OCI-LY7 (cell line): ENCODE measurements at regions not wholly inside any gene's neighbourhood (a gene's known extent, or its start where the extent isn't known, plus 50 kb on each side); places are given as distances from the start of the nearest gene placed in this dataset.

Experiments used
- BruUV-seq: library from RNA; stranded (reverse); fragments of 400-500 nt; replicated peaks from 2 replicates; lab custom pipeline; 2021; lab: Mats Ljungman, UMichigan
- CTCF ChIA-PET: fragments of 300-600 bp; sonication (Branson Sonifier 250); formaldehyde crosslinking; loops from one replicate; lab custom pipeline; 2022; ENCODE audit warnings: antibody characterized with exemption; ENCODE audit not compliant: unreplicated experiment; lab: Charles Lee
- POLR2A ChIA-PET: fragments of 300-600 bp; sonication (Branson Sonifier 250); formaldehyde crosslinking; loops from one replicate; lab custom pipeline; 2022; ENCODE audit warnings: antibody characterized with exemption; lab: Charles Lee
- DNase-seq: peaks from one replicate; pipeline ENCODE4 v3.0.0-alpha.2; 2015; ENCODE audit warnings: low spot score
- H2AFZ ChIP-seq: fragments of 200-600 bp; sonication (generic), shearing (Covaris generic); 2 replicates; pipeline ENCODE4 v1.6.1; 2014; ENCODE audit warnings: mild to moderate bottlenecking, antibody characterized with exemption, low read length, moderate library complexity
- H3K27ac ChIP-seq: fragments of 200-600 bp; sonication (generic); 2 replicates; pipeline ENCODE4 v1.5.1; 2014; ENCODE audit warnings: mixed run types, low read depth, mild to moderate bottlenecking, moderate library complexity, low read length, inconsistent platforms; ENCODE audit not compliant: poor library complexity, severe bottlenecking
- H3K36me3 ChIP-seq: fragments of 200-600 bp; sonication (generic); 2 replicates; pipeline ENCODE4 v1.6.1; 2014; ENCODE audit warnings: mild to moderate bottlenecking, antibody characterized with exemption, low read length, moderate library complexity, mixed read lengths; ENCODE audit not compliant: insufficient read depth
- H3K4me1 ChIP-seq: fragments of 200-600 bp; sonication (generic); 2 replicates; pipeline ENCODE4 v1.5.1; 2014; ENCODE audit warnings: mild to moderate bottlenecking, low read length; ENCODE audit not compliant: insufficient read depth, poor library complexity, severe bottlenecking
- H3K4me2 ChIP-seq: fragments of 200-600 bp; sonication (generic); 2 replicates; pipeline ENCODE4 v1.6.1; 2014; ENCODE audit warnings: mild to moderate bottlenecking, low read length
- H3K4me3 ChIP-seq: fragments of 200-600 bp; sonication (generic); 2 replicates; pipeline ENCODE4 v1.5.1; 2014; ENCODE audit warnings: mild to moderate bottlenecking, low read depth, low read length; ENCODE audit not compliant: poor library complexity, severe bottlenecking
- H3K79me2 ChIP-seq: fragments of 200-600 bp; sonication (generic); 2 replicates; pipeline ENCODE4 v1.6.1; 2016; ENCODE audit warnings: low read depth, mild to moderate bottlenecking, low read length, moderate library complexity, mixed read lengths; ENCODE audit not compliant: insufficient read depth
- H3K9me2 ChIP-seq: fragments of 200-600 bp; sonication (generic); 2 replicates; pipeline ENCODE4 v1.6.1; 2016; ENCODE audit warnings: mild to moderate bottlenecking, low read length, mixed read lengths; ENCODE audit not compliant: insufficient read depth
- H3K9me3 ChIP-seq: fragments of 200-600 bp; sonication (generic); 2 replicates; pipeline ENCODE4 v1.6.1; 2014; ENCODE audit warnings: mild to moderate bottlenecking, mixed run types, low read length, mixed read lengths
- H4K20me1 ChIP-seq: fragments of 200-600 bp; sonication (generic); 2 replicates; pipeline ENCODE4 v1.6.1; 2014; ENCODE audit warnings: mild to moderate bottlenecking, antibody characterized with exemption, low read length, moderate library complexity, mixed read lengths; ENCODE audit not compliant: insufficient read depth
- EZH2phosphoT487 ChIP-seq: fragments of 200-600 bp; sonication (generic); IDR thresholded peaks from 2 replicates; pipeline ENCODE4 v1.6.1; 2018; ENCODE audit warnings: low read depth, borderline replicate concordance, mild to moderate bottlenecking, mixed run types, antibody characterized with exemption, low read length, moderate library complexity, mixed read lengths
- intact Hi-C: fragments of 100-400 bp; cut with micrococcal nuclease; formaldehyde crosslinking; loops from one replicate; pipeline ENCODE4 v1.10.0; 2022; ENCODE audit not compliant: unreplicated experiment
- TF ChIP-seq, protein P1 (sequence below): fragments of 200-600 bp; sonication (generic); conservative IDR thresholded peaks from 2 replicates; pipeline ENCODE4 v1.5.1; 2014; ENCODE audit warnings: mild to moderate bottlenecking, antibody characterized with exemption, low read length, moderate library complexity, mixed read lengths

DNA sequence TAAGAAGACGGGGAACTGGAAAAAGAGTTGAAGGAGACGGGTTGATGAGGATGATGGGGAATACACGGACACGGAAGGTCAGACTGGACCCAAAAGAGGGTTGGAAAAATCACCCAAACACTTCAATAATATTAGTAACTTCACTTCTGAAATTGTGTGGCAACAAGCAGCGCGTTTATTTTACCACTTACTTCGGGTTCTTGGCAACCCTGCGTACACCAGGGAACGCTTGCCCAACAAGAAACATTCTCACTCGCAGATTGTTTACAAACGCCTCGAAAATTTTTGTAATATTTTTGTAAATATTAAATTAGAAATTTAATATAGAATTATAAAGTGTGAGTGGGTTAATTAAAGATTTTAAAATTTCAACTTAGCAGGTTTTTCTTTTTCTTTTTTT lies 99.5 kb downstream of the CEBPB start:
- Histone ChIP-seq H3K4me1 (peaks cover 17% of the 10 kb centered on the region), H3K9me3 (no peaks in the 10 kb centered on the region), H3K27ac (no peak overlapping the region), H3K9me2 (no peaks in the 10 kb centered on the region), H4K20me1 (no peaks in the 10 kb centered on the region), H3K4me3 (no peak overlapping the region), H3K79me2 (no peaks in the 10 kb centered on the region), H2AFZ (no peak overlapping the region), H3K4me2 (no peak overlapping the region), H3K36me3 (no peaks in the 10 kb centered on the region)
- BruUV-seq: no TSS peak
- no peak for DNase-seq
- TF ChIP-seq EZH2phosphoT487: no peak
- TF ChIP-seq, protein P1, sequence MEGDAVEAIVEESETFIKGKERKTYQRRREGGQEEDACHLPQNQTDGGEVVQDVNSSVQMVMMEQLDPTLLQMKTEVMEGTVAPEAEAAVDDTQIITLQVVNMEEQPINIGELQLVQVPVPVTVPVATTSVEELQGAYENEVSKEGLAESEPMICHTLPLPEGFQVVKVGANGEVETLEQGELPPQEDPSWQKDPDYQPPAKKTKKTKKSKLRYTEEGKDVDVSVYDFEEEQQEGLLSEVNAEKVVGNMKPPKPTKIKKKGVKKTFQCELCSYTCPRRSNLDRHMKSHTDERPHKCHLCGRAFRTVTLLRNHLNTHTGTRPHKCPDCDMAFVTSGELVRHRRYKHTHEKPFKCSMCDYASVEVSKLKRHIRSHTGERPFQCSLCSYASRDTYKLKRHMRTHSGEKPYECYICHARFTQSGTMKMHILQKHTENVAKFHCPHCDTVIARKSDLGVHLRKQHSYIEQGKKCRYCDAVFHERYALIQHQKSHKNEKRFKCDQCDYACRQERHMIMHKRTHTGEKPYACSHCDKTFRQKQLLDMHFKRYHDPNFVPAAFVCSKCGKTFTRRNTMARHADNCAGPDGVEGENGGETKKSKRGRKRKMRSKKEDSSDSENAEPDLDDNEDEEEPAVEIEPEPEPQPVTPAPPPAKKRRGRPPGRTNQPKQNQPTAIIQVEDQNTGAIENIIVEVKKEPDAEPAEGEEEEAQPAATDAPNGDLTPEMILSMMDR: no peak
- POLR2A ChIA-PET: no interaction called here
- CTCF ChIA-PET: no interaction called here
- intact Hi-C loops: no loop called here

DNA sequence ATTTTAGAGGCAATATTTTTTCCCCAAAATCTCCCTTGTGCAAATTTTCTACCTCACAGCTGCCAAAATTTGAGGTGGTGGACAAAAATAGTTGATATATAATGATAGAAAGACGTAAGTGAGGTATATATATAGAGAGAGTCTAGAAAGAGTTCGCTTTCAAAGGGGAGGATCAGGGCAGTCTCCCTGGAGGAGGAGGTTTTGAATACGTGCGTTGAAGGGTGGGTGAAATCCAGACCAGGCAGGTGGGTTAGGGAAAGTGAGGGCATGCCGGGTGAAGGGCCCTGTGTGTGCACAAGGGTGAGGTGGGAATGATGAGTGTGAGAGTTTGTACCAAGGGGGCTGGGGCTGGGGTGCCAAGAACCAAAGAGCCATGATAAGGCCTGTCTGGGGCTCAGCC lies 100.2 kb downstream of the CEBPB start:
- CTCF ChIA-PET: no interaction called here
- peaks cover 10% of the 10 kb centered on the region for H3K4me1 ChIP-seq
- H3K27ac ChIP-seq: no peak overlapping the region
- no peaks in the 10 kb centered on the region for H3K9me3 ChIP-seq
- H3K79me2 ChIP-seq: no peaks in the 10 kb centered on the region
- no peak for DNase-seq
- BruUV-seq: no TSS peak
- H4K20me1 ChIP-seq: no peaks in the 10 kb centered on the region
- H3K4me3 ChIP-seq: no peak overlapping the region
- no peak for TF ChIP-seq EZH2phosphoT487
- TF ChIP-seq, protein P1: no peak
- H3K4me2 ChIP-seq: no peak overlapping the region
- no peak overlapping the region for H2AFZ ChIP-seq
- POLR2A ChIA-PET: no interaction called here
- H3K36me3 ChIP-seq: no peaks in the 10 kb centered on the region
- H3K9me2 ChIP-seq: no peaks in the 10 kb centered on the region
- intact Hi-C loops: no loop called here

GRCh38 chr20:50291254-50292078 lies 100.8 kb downstream of the CEBPB start:
- no peak overlapping the region for H2AFZ ChIP-seq
- TF ChIP-seq EZH2phosphoT487: no peak
- TF ChIP-seq, protein P1: no peak
- H3K9me2 ChIP-seq: no peaks in the 10 kb centered on the region
- CTCF ChIA-PET: no interaction called here
- no peak overlapping the region for H3K4me2 ChIP-seq
- H4K20me1 ChIP-seq: no peaks in the 10 kb centered on the region
- intact Hi-C loops: no loop called here
- no peak for DNase-seq
- H3K27ac ChIP-seq: no peak overlapping the region
- no peaks in the 10 kb centered on the region for H3K36me3 ChIP-seq
- no TSS peak for BruUV-seq
- no peaks in the 10 kb centered on the region for H3K9me3 ChIP-seq
- peaks cover 4% of the 10 kb centered on the region for H3K4me1 ChIP-seq
- POLR2A ChIA-PET: no interaction called here
- no peaks in the 10 kb centered on the region for H3K79me2 ChIP-seq
- H3K4me3 ChIP-seq: no peak overlapping the region
